HG03565 (cell line): ENCODE measurements at regions not wholly inside any gene's neighbourhood (a gene's known extent, or its start where the extent isn't known, plus 50 kb on each side); places are given as distances from the start of the nearest gene placed in this dataset.

Experiments used
- ATAC-seq: cut with Tn5 transposase; IDR thresholded peaks from one replicate; pipeline ENCODE4 v1.9.1; 2021; ENCODE audit warnings: mild to moderate bottlenecking, moderate library complexity; ENCODE audit not compliant: unreplicated experiment

GRCh38 chr9:75830303-75830702, 60.2 kb upstream of the PCSK5 start:
- ATAC-seq: no peak

- ATAC-seq: no peak
Observed at GRCh38 chr9:75833778-75834177, 56.7 kb upstream of the PCSK5 start.

- ATAC-seq: no peak
Observed at GRCh38 chr9:75834878-75835277, 55.6 kb upstream of the PCSK5 start.
